H9 (cell line): ENCODE measurements at regions not wholly inside any gene's neighbourhood (a gene's known extent, or its start where the extent isn't known, plus 50 kb on each side); places are given as distances from the start of the nearest gene placed in this dataset.

Experiments used
- DNase-seq: peaks from one replicate; pipeline ENCODE4 v3.0.0-alpha.2; 2017
- H2AFZ ChIP-seq: one replicate; pipeline ENCODE4 v1.6.1; 2013; ENCODE audit warnings: mild to moderate bottlenecking, low read length, control low read depth, moderate library complexity
- H2AK5ac ChIP-seq: 2 replicates; pipeline ENCODE4 v1.6.1; 2013; ENCODE audit warnings: low read length, control low read depth, mixed read lengths; ENCODE audit not compliant: insufficient read length
- H2BK120ac ChIP-seq: one replicate; pipeline ENCODE4 v1.6.1; 2013; ENCODE audit warnings: low read depth, mild to moderate bottlenecking, low read length, control low read depth, inconsistent platforms; ENCODE audit not compliant: poor library complexity, severe bottlenecking
- H2BK12ac ChIP-seq: 2 replicates; pipeline ENCODE4 v1.6.1; 2013; ENCODE audit warnings: low read length, control low read depth, mixed read lengths, low read depth; ENCODE audit not compliant: insufficient read length
- H2BK15ac ChIP-seq: 2 replicates; pipeline ENCODE4 v1.6.1; 2013; ENCODE audit warnings: low read depth, low read length, control low read depth
- H2BK20ac ChIP-seq: one replicate; pipeline ENCODE4 v1.6.1; 2013; ENCODE audit warnings: low read depth, mild to moderate bottlenecking, low read length, control low read depth, inconsistent platforms; ENCODE audit not compliant: poor library complexity, severe bottlenecking
- H2BK5ac ChIP-seq: 2 replicates; pipeline ENCODE4 v1.6.1; 2013; ENCODE audit warnings: low read length, control low read depth, mixed read lengths; ENCODE audit not compliant: insufficient read length
- H3K14ac ChIP-seq: 2 replicates; pipeline ENCODE4 v1.6.1; 2013; ENCODE audit warnings: low read length, control low read depth; ENCODE audit not compliant: insufficient read depth
- H3K18ac ChIP-seq: 2 replicates; pipeline ENCODE4 v1.6.1; 2013; ENCODE audit warnings: low read depth, mild to moderate bottlenecking, mixed read lengths, low read length, control low read depth; ENCODE audit not compliant: insufficient read length
- H3K23ac ChIP-seq: 2 replicates; pipeline ENCODE4 v1.6.1; 2013; ENCODE audit warnings: low read length, control low read depth, mixed read lengths, low read depth; ENCODE audit not compliant: insufficient read length
- H3K23me2 ChIP-seq: 2 replicates; pipeline ENCODE4 v1.6.1; 2013; ENCODE audit warnings: low read depth, mild to moderate bottlenecking, mixed read lengths, low read length, control low read depth; ENCODE audit not compliant: insufficient read length, poor library complexity, severe bottlenecking
- H3K27ac ChIP-seq: 2 replicates; pipeline ENCODE4 v1.5.1; 2013; ENCODE audit warnings: low read length, control low read depth, mixed read lengths, low read depth; ENCODE audit not compliant: insufficient read length
- H3K27me3 ChIP-seq: 2 replicates; pipeline ENCODE4 v1.6.1; 2013; ENCODE audit warnings: low read length, control low read depth, inconsistent platforms; ENCODE audit not compliant: insufficient read depth
- H3K4ac ChIP-seq: 2 replicates; pipeline ENCODE4 v1.6.1; 2013; ENCODE audit warnings: low read depth, mild to moderate bottlenecking, control low read depth, inconsistent platforms, low read length, moderate library complexity
- H3K4me1 ChIP-seq: 2 replicates; pipeline ENCODE4 v1.6.1; 2013; ENCODE audit warnings: low read length, control low read depth, inconsistent platforms; ENCODE audit not compliant: insufficient read depth
- H3K4me2 ChIP-seq: 2 replicates; pipeline ENCODE4 v1.6.1; 2013; ENCODE audit warnings: low read length, control low read depth, mixed read lengths; ENCODE audit not compliant: insufficient read length, insufficient read depth
- H3K56ac ChIP-seq: 2 replicates; pipeline ENCODE4 v1.6.1; 2013; ENCODE audit warnings: low read depth, mild to moderate bottlenecking, mixed read lengths, low read length, control low read depth; ENCODE audit not compliant: insufficient read length
- H3K79me1 ChIP-seq: 2 replicates; pipeline ENCODE4 v1.6.1; 2013; ENCODE audit warnings: low read depth, mild to moderate bottlenecking, moderate library complexity, low read length, control low read depth, inconsistent platforms; ENCODE audit not compliant: insufficient read depth, poor library complexity, severe bottlenecking
- H3K79me2 ChIP-seq: 2 replicates; pipeline ENCODE4 v1.6.1; 2013; ENCODE audit warnings: low read length, control low read depth, inconsistent platforms; ENCODE audit not compliant: insufficient read depth
- H3K9ac ChIP-seq: 2 replicates; pipeline ENCODE4 v1.6.1; 2013; ENCODE audit warnings: low read length, control low read depth, mixed read lengths; ENCODE audit not compliant: insufficient read length; ENCODE audit errors: extremely low read depth
- H3K9me3 ChIP-seq: one replicate; pipeline ENCODE4 v1.6.1; 2013; ENCODE audit warnings: low read depth, low read length, inconsistent platforms; ENCODE audit not compliant: control insufficient read depth
- H3T11ph ChIP-seq: one replicate; pipeline ENCODE4 v1.6.1; 2013; ENCODE audit warnings: mild to moderate bottlenecking, low read length, control low read depth, inconsistent platforms
- H4K20me1 ChIP-seq: one replicate; pipeline ENCODE4 v1.6.1; 2013; ENCODE audit not compliant: control insufficient read depth, insufficient read length, insufficient read depth
- H4K5ac ChIP-seq: 2 replicates; pipeline ENCODE4 v1.6.1; 2013; ENCODE audit warnings: low read depth, mild to moderate bottlenecking, mixed read lengths, low read length, control low read depth; ENCODE audit not compliant: insufficient read length
- H4K8ac ChIP-seq: replicated peaks from 2 replicates; pipeline ENCODE4 v1.6.1; 2013; ENCODE audit warnings: low read length, control low read depth, mixed read lengths, low read depth; ENCODE audit not compliant: insufficient read length
- H4K91ac ChIP-seq: 2 replicates; pipeline ENCODE4 v1.6.1; 2013; ENCODE audit warnings: low read depth, mild to moderate bottlenecking, moderate library complexity, mixed read lengths, low read length, control low read depth; ENCODE audit not compliant: insufficient read length
- H3K27ac Mint-ChIP-seq, 3 experiments: 2 replicates in 2 of 3; 3 replicates in 1 of 3; pipeline ENCODE4 v1.8.0; 2020 to 2021; ENCODE audit warnings: mixed read lengths in 3 of 3, mild to moderate bottlenecking in 1 of 3, moderate library complexity in 1 of 3
- H3K27me3 Mint-ChIP-seq: 2 replicates; pipeline ENCODE4 v1.8.0; 2021; ENCODE audit warnings: low read depth, mild to moderate bottlenecking, moderate library complexity, mixed read lengths
- H3K36me3 Mint-ChIP-seq, 3 experiments: 2 replicates in 2 of 3; 3 replicates in 1 of 3; pipeline ENCODE4 v1.8.0; 2020 to 2021; ENCODE audit warnings: low read depth in 3 of 3, mixed read lengths in 3 of 3; ENCODE audit not compliant: insufficient read depth in 1 of 3
- H3K4me1 Mint-ChIP-seq, 2 experiments: 2 replicates each; pipeline ENCODE4 v1.8.0; 2020; ENCODE audit warnings: mixed read lengths in 2 of 2
- H3K4me3 Mint-ChIP-seq, 2 experiments: 2 replicates in 1 of 2; 3 replicates in 1 of 2; pipeline ENCODE4 v1.8.0; 2020 to 2021; ENCODE audit warnings: mild to moderate bottlenecking in 2 of 2, mixed read lengths in 2 of 2, moderate library complexity in 1 of 2
- H3K9me3 Mint-ChIP-seq, 2 experiments: 2 replicates in 1 of 2; 3 replicates in 1 of 2; pipeline ENCODE4 v1.8.0; 2020; ENCODE audit warnings: mild to moderate bottlenecking in 2 of 2, mixed read lengths in 2 of 2, moderate library complexity in 1 of 2
- WGBS: extraction: QIAGEN DNeasy Blood & Tissue Kit; methylation state at CpG from one replicate; pipeline ENCODE4 v1.1.7; 2013; ENCODE audit warnings: missing lambda C conversion rate, low lambda C conversion rate, mixed read lengths; ENCODE audit not compliant: insufficient read length; ENCODE audit errors: extremely low coverage; 5-methylcytosine and 5-hydroxymethylcytosine counted together
- TF ChIP-seq, protein P1 (sequence below): fragments of 200-600 bp; sonication (generic); conservative IDR thresholded peaks from 3 replicates; pipeline ENCODE4 v1.8.0; 2021; ENCODE audit warnings: antibody characterized with exemption, mild to moderate bottlenecking

GRCh38 chrX:130523460-130524394 is 121.9 kb downstream of the RBMX2 start:
- Histone ChIP-seq H3K9me3 (no peaks in the 10 kb centered on the region), H3K4ac (no peak overlapping the region), H3K4me1 (no peaks in the 10 kb centered on the region), H3K14ac (no peak overlapping the region), H2AFZ (no peak overlapping the region), H3K27me3 (no peaks in the 10 kb centered on the region), H4K5ac (no peak overlapping the region), H4K8ac (no peak overlapping the region), H3K56ac (no peak overlapping the region), H2BK120ac (no peak overlapping the region), H4K20me1 (no peaks in the 10 kb centered on the region), H3K23me2 (no peaks in the 10 kb centered on the region), H3K79me2 (no peaks in the 10 kb centered on the region), H3K18ac (no peak overlapping the region), H2BK15ac (no peak overlapping the region), H4K91ac (no peak overlapping the region), H3K4me2 (peak overlapping the region; percentile 6), H3K27ac (no peak overlapping the region), H3K79me1 (no peaks in the 10 kb centered on the region), H2BK12ac (no peak overlapping the region), H2BK20ac (no peak overlapping the region), H3T11ph (no peak overlapping the region), H3K23ac (no peak overlapping the region), H2BK5ac (no peak overlapping the region), H3K9ac (no peak overlapping the region), H2AK5ac (no peak overlapping the region)
- Mint-ChIP-seq H3K4me1 (peaks cover 0 to 3% of the 10 kb centered on the region in 2 experiments; a peak in 2 of 4 replicates), H3K4me3 (peak overlapping the region; percentile 66 to 82), H3K27me3 (peaks cover 6% of the 10 kb centered on the region), H3K36me3 (no peaks in the 10 kb centered on the region), H3K27ac (no peak overlapping the region), H3K9me3 (peaks cover 0 to 14% of the 10 kb centered on the region in 2 experiments; a peak in 2 of 5 replicates)
- WGBS: no CpG with 5 or more reads among the region's 42 CpGs
- DNase-seq: peak; percentile 76
- TF ChIP-seq, protein P1, sequence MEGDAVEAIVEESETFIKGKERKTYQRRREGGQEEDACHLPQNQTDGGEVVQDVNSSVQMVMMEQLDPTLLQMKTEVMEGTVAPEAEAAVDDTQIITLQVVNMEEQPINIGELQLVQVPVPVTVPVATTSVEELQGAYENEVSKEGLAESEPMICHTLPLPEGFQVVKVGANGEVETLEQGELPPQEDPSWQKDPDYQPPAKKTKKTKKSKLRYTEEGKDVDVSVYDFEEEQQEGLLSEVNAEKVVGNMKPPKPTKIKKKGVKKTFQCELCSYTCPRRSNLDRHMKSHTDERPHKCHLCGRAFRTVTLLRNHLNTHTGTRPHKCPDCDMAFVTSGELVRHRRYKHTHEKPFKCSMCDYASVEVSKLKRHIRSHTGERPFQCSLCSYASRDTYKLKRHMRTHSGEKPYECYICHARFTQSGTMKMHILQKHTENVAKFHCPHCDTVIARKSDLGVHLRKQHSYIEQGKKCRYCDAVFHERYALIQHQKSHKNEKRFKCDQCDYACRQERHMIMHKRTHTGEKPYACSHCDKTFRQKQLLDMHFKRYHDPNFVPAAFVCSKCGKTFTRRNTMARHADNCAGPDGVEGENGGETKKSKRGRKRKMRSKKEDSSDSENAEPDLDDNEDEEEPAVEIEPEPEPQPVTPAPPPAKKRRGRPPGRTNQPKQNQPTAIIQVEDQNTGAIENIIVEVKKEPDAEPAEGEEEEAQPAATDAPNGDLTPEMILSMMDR: no peak
